GM12891 (cell line): ENCODE measurements at regions not wholly inside any gene's neighbourhood (a gene's known extent, or its start where the extent isn't known, plus 50 kb on each side); places are given as distances from the start of the nearest gene placed in this dataset.
"Not testable (repeated sequence)": the region's sequence is repeated elsewhere in the genome, so short reads cannot be mapped to it uniquely, and the experiment has no call there.

Source experiments
- DNase-seq: peaks from one replicate; pipeline ENCODE4 v3.0.0; 2011; ENCODE audit warnings: low spot score; ENCODE audit not compliant: insufficient read length
- FAIRE-seq: peaks from 2 replicates; lab custom pipeline; 2011; peaks lifted over from hg19 to GRCh38; lab: Jason Lieb, UNC
- PAX5 ChIP-seq: IDR thresholded peaks from 2 replicates; pipeline ENCODE4 v1.6.1; 2011; ENCODE audit warnings: low read length, moderate library complexity, mild to moderate bottlenecking; ENCODE audit not compliant: insufficient read depth, severe bottlenecking
- POLR2A ChIP-seq: IDR thresholded peaks from 2 replicates; pipeline ENCODE4 v1.6.1; 2011; ENCODE audit warnings: low read depth, low read length, control low read depth
- POLR2AphosphoS5 ChIP-seq: IDR thresholded peaks from 2 replicates; pipeline ENCODE4 v1.6.1; 2011; ENCODE audit warnings: low read depth, low read length, control low read depth
- POU2F2 ChIP-seq: IDR thresholded peaks from 2 replicates; pipeline ENCODE4 v1.6.1; 2011; ENCODE audit warnings: low read depth, mild to moderate bottlenecking, control low read depth, low read length, moderate library complexity
- SPI1 ChIP-seq: IDR thresholded peaks from 2 replicates; pipeline ENCODE4 v1.6.1; 2011; ENCODE audit warnings: low read depth, low read length, control low read depth
- TAF1 ChIP-seq: IDR thresholded peaks from 2 replicates; pipeline ENCODE4 v1.6.1; 2011; ENCODE audit warnings: low read depth, low read length, control low read depth

DNA sequence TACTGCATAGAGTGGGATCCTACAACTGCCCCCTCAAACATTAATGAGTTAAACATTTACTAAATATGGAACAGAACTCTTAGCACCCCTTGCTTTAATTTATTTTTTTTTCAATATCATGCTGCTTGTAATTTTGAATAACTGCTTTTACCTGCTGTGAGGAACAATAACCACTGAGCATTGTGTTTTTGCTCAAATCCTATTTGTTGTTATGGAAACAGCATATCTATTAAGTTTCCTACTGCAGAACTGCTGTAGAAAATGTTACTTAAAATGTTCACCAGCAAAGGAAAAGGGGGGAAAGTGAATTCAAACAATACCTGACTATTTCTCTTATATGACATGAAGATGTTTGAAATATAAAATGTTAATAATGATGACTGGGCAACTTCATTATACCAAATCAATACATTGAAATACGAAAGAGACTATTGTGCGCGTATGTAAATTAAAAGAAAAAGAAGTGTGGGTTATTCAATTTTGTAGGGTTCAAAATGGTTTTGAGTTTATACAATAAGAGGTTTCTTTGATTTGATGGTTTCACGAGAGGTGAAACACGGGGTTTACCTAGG lies 1043.8 kb upstream of the NUDT12 start:
- no peak for TF ChIP-seq SPI1
- FAIRE-seq (no peak), DNase-seq (no peak)

DNA sequence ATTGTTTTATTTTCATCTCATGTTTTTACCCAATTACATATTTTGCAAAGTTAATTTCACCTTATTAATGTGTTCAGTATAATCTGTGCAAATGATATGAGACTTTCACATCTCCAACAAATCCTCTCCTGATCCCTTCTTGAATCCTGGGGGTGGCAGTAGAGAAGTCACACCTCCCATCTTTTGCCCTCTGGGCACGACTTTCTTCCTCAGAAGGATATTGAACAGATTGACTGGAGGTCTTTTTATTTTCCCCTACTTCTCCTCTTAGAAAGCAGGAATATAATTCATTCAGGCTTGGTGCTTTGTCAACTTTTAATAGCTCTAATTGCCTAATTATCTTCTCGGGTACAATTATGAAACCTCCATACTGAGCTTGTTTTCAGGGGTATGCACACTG lies 1037.1 kb upstream of the NUDT12 start:
- no peak for TF ChIP-seq POLR2A
- TF ChIP-seq SPI1: no peak
- no peak for TF ChIP-seq POLR2AphosphoS5
- no peak for TF ChIP-seq POU2F2
- TF ChIP-seq PAX5: no peak
- TF ChIP-seq TAF1: no peak
- FAIRE-seq: no peak

DNA sequence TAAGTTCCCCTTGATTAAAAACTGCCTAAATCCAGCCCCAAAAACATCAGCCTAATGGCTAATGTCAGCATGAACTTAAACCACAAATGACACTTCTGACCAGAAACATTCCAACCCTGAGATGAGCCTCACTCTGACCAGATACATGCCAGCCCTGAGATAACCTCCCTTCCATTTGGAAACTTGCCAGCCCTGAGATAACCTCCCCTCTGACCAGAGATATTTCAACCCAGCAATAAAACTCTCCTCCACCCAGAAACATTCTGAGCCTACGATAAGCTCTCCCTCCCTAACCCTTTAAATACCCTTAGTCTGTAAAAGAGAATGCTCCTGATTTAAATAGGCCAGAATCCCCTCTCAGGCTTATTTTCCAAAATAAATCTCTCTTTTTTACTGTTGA lies 1035.7 kb upstream of the NUDT12 start:
- DNase-seq (no peak), FAIRE-seq (no peak)
- TF ChIP-seq POLR2AphosphoS5 (no peak), POLR2A (no peak), PAX5 (no peak), SPI1 (no peak), TAF1 (no peak), POU2F2 (no peak)

More for the DNA sequence above, 1037.1 kb upstream of the NUDT12 start:
- DNase-seq: no peak

DNA sequence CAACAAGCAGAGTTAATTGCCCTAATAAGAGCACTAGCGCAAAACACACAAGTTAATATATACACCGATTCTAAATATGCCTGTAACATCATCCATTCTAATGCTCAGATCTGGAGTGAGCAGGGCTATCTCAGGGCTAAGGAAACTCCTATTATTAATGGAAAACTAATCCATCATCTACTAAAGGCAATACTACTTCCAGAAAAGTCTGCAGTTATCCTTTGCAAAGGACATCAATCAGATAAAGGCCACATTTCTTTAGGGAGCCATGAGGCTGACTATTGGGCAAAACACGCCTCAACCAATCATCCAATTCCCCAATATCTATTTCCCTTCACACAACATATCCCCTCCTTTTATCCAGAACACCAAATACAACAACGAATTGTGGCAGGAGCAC lies 1032.3 kb upstream of the NUDT12 start:
- FAIRE-seq (no peak), DNase-seq (no peak)

DNA sequence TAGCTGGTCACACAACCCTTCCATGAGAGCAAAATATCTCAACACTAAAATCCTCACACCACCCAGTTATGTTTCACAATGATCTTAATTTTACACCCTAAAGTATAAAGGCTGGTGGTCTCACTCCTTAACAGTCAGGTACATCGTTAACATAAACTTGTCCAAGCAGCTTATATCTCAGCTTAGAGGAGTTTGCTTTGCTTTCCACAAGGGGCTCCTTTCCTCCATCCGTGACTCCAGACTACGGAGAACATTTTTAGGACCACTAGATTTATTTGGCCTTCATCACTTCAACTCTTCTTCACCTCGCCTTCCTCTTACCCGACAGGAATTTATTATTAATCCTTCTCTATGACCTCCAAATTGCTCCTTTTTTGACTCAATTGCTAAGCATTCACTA lies 1014.1 kb upstream of the NUDT12 start:
- FAIRE-seq (no peak), DNase-seq (no peak)
- TF ChIP-seq SPI1: no peak
- no peak for TF ChIP-seq PAX5
- TF ChIP-seq TAF1: no peak

More for the DNA sequence above, 1032.3 kb upstream of the NUDT12 start:
- no peak for TF ChIP-seq SPI1
- TF ChIP-seq POU2F2: no peak
- TF ChIP-seq TAF1: no peak
- TF ChIP-seq POLR2A: no peak
- TF ChIP-seq PAX5: no peak
- TF ChIP-seq POLR2AphosphoS5: no peak

DNA sequence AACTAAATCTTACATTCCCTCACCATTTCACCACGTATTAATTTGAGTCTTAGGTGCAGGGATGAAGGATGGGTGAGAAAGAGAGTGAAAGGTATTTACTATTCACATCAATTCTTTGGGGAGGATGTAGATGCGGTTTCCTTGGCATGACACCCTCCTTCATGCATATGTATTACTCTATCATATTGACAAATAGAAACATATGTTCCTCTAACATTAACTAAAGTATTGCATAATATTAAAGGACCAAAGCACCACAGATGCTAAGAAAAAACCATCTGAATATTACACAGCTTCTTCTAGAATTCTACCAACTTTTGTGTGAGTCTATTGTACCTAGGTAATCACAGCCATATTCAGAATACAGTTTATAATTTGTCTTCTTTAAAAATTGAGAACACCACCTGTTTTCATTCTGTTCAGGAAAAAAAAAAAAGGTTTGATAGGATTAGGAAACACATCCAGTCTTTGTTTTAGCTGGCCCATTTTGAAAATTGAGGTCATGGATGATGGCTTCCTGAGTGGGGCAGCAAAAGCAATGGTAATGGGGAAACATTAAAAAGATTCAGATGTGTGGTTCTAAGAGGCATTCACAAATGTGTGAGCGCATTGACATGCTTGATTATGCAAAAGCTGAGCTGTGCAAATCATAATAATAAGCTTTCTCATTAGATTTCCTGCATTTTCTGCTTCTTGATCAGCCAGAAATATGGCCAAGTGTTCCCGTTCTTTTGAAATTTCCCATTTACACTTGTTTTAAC lies 1011.5 kb upstream of the NUDT12 start:
- FAIRE-seq (no peak), DNase-seq (no peak)
- TF ChIP-seq TAF1 (no peak), POLR2AphosphoS5 (no peak), POLR2A (no peak), SPI1 (no peak), PAX5 (no peak), POU2F2 (no peak)

DNA sequence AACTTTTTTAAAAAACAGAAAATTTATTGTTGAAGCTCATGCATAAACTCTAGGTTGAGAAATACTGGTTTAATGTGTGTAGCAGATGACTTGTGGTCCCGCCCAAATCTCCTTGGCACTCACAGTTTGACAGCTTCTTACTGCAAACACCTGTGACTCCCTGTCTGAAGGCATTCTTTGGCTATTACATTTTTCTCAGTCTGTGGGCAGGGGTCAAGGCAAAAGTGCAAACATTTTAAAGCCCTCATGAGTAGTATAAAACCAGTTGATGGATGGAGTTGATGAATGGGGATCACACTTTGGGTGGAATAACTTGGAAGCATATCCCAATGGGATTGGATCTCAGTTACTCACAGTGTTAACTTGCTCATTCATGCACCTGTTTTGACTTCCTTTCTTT lies 1007.0 kb upstream of the NUDT12 start:
- TF ChIP-seq TAF1 (no peak), POU2F2 (no peak), PAX5 (no peak), SPI1 (no peak), POLR2A (no peak), POLR2AphosphoS5 (no peak)
- DNase-seq (no peak), FAIRE-seq (no peak)

DNA sequence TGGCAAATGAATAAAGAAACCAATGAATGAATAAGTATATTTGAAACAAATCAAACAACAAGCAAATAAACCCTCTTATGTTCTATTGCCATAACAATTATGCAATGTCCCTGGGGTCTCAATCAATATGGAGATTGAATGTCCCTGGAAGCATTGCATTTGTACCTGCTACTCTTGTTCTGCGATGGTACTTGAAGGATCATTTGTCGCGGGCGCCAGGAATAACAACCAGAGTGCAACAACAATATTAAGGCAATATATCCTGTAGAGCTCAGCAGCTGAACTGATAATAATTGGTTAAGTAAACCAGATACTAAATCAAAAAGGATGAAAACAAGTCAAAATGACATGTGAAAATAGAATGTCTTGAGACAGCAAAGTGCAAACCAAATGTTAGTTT lies 1001.9 kb upstream of the NUDT12 start:
- no peak for TF ChIP-seq POLR2A
- TF ChIP-seq PAX5: no peak
- no peak for TF ChIP-seq POU2F2
- TF ChIP-seq TAF1: no peak
- TF ChIP-seq POLR2AphosphoS5: no peak
- TF ChIP-seq SPI1: no peak
- no peak for DNase-seq
- no peak for FAIRE-seq

DNA sequence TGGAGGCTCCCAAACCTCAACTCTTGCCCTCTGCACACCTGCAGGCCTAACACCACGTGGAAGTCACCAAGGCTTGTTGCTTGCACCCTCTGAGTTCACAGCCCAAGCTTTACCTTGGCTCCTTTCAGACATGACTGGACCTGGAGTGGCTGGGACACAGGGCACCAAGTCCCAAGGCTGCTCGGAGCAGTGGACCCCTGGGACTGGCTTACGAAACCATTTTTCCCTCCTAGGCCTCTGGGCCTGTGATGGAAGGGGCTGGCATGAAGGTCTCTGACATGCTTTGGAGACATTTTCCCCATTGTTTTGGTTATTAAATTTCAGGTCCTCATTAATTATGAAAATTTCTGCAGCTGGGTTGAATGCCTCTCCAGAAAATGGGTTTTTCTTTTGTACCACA lies 994.4 kb upstream of the NUDT12 start:
- FAIRE-seq (no peak), DNase-seq (no peak)
- TF ChIP-seq TAF1: no peak
- no peak for TF ChIP-seq POU2F2
- TF ChIP-seq PAX5: no peak
- no peak for TF ChIP-seq SPI1
- no peak for TF ChIP-seq POLR2A
- no peak for TF ChIP-seq POLR2AphosphoS5

DNA sequence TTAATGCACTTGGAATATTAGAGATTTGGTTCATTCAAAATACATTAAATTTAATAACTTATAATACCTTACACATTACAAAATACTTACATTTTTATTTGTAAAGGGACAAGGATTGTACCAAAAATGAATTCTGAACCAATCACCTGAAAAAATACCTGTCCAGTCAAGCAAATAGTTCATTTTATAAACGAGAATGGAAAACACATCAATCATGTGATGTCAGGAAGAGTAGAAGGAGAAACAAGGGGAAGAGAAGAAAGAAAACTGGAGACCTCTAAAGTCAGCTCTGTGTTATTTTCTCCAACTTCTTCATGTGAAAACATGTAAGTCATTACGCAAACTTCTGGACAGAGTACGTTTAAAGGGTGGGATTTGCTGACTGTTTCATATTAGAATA lies 989.0 kb upstream of the NUDT12 start:
- no peak for DNase-seq
- TF ChIP-seq PAX5 (no peak), TAF1 (no peak), POLR2AphosphoS5 (no peak), SPI1 (no peak), POU2F2 (no peak), POLR2A (no peak)
- no peak for FAIRE-seq

DNA sequence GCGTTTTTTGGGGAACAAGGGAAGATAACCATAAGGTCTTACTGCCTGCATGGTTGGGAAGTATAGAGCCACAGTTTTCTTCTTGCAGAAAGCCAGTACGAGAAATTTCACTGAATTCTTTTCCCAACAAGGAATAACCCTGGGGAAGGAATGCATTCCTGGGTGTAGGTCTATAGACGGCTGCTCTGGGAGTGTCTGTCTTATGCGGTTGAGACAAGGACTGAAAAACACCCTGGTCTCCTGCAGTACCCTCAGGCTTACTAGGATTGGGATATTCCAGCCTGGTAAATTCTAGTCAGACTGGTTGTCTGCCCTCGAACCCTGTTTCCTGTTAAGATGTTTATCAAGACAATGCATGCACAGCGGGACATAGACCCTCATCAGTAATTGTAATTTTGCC lies 984.3 kb upstream of the NUDT12 start:
- FAIRE-seq, DNase-seq: not testable (repeated sequence)
